Hippocampal formation (tissue), 2 donors: ENCODE measurements at regions not wholly inside any gene's neighbourhood (a gene's known extent, or its start where the extent isn't known, plus 50 kb on each side); places are given as distances from the start of the nearest gene placed in this dataset.

ENCODE experiments used
- DNase-seq, 2 donors: peaks; one replicate each; lab custom pipeline; 2025; lab: John Stamatoyannopoulos, UW

DNA sequence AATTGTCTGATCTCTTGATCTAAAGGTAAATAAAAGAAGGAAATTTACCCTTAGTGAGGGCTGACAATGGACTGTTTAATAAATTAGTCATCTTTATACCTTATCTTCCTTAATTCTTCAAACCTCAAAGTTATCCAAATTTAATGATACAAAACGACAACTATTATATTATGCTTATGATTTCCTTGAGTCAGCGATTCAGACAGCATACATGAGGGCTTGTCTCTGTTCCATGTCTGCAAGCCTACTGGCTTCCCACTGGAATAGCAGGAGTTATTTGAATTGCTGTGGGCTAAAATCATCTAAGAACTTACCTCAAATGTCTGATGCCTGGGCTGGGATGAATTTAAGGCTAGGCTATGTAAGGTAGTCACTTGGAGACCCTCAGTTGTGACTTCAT is 197.2 kb upstream of the MDGA2 start:
- DNase-seq, result no peak

GRCh38 chr14:47863441-47863840 is 188.0 kb upstream of the MDGA2 start:
- DNase-seq, result no peak

DNA sequence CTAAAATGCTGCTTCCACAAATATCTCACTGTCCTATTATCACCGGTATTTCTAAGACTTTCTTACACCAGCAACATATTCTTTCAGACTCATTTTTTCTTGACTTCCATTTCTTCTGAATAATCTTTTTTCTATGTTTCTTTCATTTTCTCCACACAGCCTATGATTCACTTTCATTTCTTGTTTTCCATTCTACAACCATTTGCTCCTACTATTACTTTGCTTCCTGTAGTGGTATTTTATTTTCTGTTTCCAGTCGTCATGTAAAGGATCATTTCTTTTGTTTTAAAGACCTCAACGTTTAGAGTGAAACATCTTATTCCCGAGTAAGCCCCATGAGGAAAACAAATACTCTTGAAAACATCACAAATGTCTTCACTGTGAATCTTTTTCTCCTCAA is 182.2 kb upstream of the MDGA2 start:
- DNase-seq, result no peak

GRCh38 chr14:47852278-47852677 is 176.9 kb upstream of the MDGA2 start:
- no peak for DNase-seq

DNA sequence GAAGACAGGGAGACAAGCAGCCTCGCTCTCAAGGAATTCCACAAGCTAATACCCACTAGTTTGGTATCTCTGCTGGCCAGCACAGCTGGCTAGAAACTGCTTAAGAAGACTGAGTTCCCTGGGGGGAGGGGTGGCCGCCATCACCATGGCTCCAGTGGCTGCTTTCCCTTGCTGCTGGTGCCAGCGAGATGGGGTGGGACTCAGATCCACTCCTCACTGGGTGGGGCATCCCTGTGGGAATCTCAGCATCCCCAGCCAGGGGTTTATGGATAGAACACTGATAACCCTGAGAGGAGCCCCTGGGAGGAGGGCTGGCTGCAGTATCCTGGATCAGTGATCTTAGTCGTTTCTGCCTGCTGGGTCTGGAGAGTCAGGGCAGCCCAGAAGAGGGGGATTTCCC is 170.6 kb upstream of the MDGA2 start:
- DNase-seq, result no peak

- DNase-seq, result no peak
Measured at GRCh38 chr14:47843236-47843635, 167.8 kb upstream of the MDGA2 start.

GRCh38 chr14:47833011-47833410 is 157.6 kb upstream of the MDGA2 start:
- DNase-seq, result no peak

DNA sequence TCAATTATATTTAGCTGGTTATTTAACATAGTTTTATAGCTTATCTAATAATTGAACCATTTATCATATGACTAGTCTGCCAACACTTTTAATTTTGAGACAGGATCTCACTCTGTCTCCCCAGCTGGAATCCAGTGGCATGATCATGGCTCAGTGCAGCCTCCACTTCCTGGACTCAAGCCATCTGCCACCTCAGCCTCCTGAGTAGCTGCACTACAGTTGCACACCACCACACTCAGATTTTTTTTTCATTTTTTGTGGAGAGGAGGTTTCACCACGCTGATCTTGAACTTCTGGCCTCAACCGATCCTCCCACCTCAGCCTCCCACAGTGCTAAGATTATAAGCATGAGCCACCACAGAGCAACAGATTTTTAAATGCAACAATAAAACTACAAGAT is 151.4 kb upstream of the MDGA2 start:
- no peak for DNase-seq

GRCh38 chr14:47822326-47822725 is 146.9 kb upstream of the MDGA2 start:
- no peak for DNase-seq

DNA sequence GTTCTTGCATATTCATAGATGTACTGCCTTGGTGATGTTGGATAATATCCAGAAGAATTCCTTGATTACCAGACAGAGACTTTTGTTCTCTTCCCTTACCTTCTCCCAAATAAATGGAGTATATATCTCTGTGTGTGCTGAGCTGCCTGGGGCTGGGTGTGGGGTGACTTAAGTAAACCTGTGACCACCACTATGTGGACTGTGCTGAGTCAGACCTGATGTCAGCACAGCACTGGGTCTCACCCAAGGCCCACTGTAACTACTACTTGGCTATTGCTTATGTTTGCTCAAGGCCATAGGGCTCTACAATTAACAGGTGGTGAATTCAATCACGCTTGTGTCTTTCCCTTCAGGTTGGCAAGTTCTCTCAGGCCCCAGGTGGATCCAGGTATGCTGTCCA is 145.7 kb upstream of the MDGA2 start:
- no peak for DNase-seq

- no peak for DNase-seq
Measured at GRCh38 chr14:47790477-47790876, 115.1 kb upstream of the MDGA2 start.

DNA sequence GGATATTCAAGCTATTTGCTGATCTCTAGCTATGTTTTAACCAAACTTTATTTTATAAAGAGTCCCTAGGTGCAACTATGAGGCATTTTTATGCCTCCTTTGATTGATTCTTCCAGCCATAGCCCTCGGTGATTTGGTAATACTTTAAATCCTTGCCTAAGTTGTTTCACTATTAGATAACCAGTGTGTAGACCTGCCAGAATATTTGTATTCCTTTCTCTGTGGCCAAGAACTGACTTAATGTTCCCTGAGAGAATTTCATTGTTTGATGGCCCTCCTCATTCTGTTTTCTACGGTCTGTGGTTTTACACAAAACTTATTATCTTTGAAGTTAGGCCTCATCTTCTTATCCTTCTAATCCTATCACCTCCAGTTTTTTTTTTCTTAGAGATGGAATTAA is 109.7 kb upstream of the MDGA2 start:
- DNase-seq, result no peak

- DNase-seq, result no peak
Measured at GRCh38 chr14:47778631-47779030, 103.2 kb upstream of the MDGA2 start.

- no peak for DNase-seq
Measured at GRCh38 chr14:47772652-47773051, 97.2 kb upstream of the MDGA2 start.

DNA sequence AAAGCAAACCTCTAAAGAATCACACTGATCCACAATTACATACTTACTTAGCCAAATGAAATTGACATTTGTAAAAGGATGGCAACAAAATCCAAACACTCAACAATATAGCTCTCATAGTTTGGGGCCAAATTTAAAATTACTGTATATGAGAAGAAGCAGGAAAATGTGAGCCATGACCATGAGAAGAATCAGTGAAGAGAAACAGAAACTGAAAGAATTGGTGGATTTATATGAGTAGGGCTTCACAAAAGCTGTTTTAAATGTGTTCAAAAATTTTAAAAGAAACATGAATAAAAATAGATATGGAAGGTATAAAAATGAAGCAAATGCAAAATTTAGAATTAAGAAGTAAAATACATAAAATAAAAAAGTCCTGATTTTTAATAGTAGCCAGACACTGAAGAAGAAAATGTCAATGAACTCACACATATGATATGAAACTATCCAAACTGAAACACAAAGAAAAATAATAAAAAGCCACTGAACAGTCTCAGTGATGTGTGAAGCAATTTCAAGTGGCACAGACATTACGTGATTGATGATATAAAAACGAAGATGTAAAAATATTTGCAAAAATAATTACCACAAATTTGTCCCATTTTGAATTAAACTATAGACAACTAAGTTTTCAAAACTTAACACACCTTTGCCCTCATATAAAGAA is 87.9 kb upstream of the MDGA2 start:
- DNase-seq, result no peak

GRCh38 chr14:47746986-47747385 is 71.6 kb upstream of the MDGA2 start:
- DNase-seq, result no peak

- DNase-seq, result no peak
Measured at GRCh38 chr14:47744155-47744554, 68.8 kb upstream of the MDGA2 start.

DNA sequence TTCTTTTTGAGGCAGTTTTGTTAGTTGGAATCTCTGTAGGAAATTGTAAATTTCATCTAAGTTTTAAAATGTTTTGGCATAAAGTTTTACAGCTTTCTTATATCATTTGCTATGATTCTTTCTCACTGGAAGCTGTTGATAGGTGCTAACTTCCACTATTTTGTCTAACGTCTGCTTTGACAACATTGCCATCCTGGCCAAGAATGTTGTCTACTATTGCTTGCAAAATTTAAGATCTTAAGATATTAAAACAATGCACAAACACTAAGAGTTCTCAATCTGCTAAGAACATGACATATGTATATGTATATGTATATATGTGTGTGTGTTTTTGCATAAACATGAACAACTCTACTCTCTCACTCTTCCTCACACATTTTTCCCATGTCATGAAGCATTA is 64.1 kb upstream of the MDGA2 start:
- no peak for DNase-seq

DNA sequence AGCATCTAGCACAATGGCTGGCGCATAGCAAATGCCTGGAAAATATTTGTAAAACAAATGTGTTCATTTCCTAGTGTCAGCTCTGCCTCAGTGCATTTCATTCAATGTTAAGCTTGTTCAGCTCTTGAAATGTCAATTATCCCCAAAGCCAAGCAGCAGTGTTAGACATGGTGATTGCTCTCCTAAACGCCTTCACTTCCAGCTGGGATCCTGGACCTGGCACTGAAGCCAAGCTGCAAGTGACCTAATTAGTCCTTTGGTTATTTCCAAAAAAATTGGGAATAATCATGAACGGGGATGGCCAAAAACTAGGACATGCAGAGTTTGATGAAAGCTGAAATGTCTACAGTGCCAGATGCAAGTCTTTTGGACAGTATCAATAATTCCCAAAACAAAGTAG is 54.9 kb upstream of the MDGA2 start:
- no peak for DNase-seq
